Loucy (cell line): ENCODE measurements at regions not wholly inside any gene's neighbourhood (a gene's known extent, or its start where the extent isn't known, plus 50 kb on each side); places are given as distances from the start of the nearest gene placed in this dataset.

Experiments used
- EZH2phosphoT487 ChIP-seq: fragments of 200-600 bp; IDR thresholded peaks from 2 replicates; pipeline ENCODE4 v1.6.1; 2018; ENCODE audit warnings: antibody characterized with exemption, mild to moderate bottlenecking, moderate library complexity, borderline replicate concordance
- TF ChIP-seq, protein P1 (sequence below): fragments of 200-600 bp; sonication (generic); conservative IDR thresholded peaks from 2 replicates; pipeline ENCODE4 v1.5.1; 2014; ENCODE audit warnings: mild to moderate bottlenecking, antibody characterized with exemption, low read length

DNA sequence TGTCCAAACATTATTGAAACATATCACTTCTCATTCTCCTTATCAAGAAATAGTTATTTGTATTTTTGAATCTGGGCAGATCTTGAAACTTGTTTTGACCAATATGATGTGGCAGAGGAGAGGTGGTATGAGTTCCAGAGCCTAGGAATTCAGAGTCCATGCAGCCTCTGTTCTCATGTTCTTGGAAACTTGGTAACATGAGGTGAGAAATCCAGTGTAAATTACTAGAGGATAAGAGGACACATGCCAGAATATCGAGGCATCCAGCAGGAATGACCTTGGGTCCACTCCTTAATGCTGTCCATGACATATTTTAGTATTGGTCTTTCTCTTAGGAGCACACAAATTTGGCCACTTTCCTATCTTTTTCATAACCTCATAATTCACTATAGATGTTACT, 1374.6 kb downstream of the FSCB start:
- TF ChIP-seq, protein P1, sequence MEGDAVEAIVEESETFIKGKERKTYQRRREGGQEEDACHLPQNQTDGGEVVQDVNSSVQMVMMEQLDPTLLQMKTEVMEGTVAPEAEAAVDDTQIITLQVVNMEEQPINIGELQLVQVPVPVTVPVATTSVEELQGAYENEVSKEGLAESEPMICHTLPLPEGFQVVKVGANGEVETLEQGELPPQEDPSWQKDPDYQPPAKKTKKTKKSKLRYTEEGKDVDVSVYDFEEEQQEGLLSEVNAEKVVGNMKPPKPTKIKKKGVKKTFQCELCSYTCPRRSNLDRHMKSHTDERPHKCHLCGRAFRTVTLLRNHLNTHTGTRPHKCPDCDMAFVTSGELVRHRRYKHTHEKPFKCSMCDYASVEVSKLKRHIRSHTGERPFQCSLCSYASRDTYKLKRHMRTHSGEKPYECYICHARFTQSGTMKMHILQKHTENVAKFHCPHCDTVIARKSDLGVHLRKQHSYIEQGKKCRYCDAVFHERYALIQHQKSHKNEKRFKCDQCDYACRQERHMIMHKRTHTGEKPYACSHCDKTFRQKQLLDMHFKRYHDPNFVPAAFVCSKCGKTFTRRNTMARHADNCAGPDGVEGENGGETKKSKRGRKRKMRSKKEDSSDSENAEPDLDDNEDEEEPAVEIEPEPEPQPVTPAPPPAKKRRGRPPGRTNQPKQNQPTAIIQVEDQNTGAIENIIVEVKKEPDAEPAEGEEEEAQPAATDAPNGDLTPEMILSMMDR = no peak
- TF ChIP-seq EZH2phosphoT487 = no peak
